ENCODE measurements at regions not wholly inside any gene's neighbourhood (a gene's known extent, or its start where the extent isn't known, plus 50 kb on each side); places are given as distances from the start of the nearest gene placed in this dataset.

GRCh38 chr5:85716344-85717202 is 901.2 kb upstream of the COX7C start:
- DNase-seq (no peak), ATAC-seq (no peak)
- intact Hi-C loops (cut with micrococcal nuclease): no loop called here

GRCh38 chr5:85717203-85717563 is 900.6 kb upstream of the COX7C start:
- intact Hi-C loops (cut with micrococcal nuclease): no loop called here
- ATAC-seq (no peak), DNase-seq (no peak)

GRCh38 chr5:85732185-85732584 is 885.6 kb upstream of the COX7C start:
- intact Hi-C loops (cut with micrococcal nuclease): no loop called here
- no peak for ATAC-seq
- DNase-seq: no peak

- ATAC-seq: no peak
- no peak for DNase-seq
- intact Hi-C loops (cut with micrococcal nuclease): no loop called here
Observed at GRCh38 chr5:85741972-85742371, 875.8 kb upstream of the COX7C start.

- DNase-seq (no peak), ATAC-seq (no peak)
- intact Hi-C loops (cut with micrococcal nuclease): no loop called here
Observed at GRCh38 chr5:85760519-85760918, 857.2 kb upstream of the COX7C start.

GRCh38 chr5:85769347-85769746 is 848.4 kb upstream of the COX7C start:
- intact Hi-C loops (cut with micrococcal nuclease): no loop called here
- DNase-seq (no peak), ATAC-seq (no peak)

GRCh38 chr5:85784746-85785145 is 833.0 kb upstream of the COX7C start:
- no peak for ATAC-seq
- intact Hi-C loops (cut with micrococcal nuclease): no loop called here
- DNase-seq: no peak

GRCh38 chr5:85813146-85813545 is 804.6 kb upstream of the COX7C start:
- ATAC-seq (no peak), DNase-seq (no peak)
- intact Hi-C loops (cut with micrococcal nuclease): no loop called here

GRCh38 chr5:85814596-85814995 is 803.1 kb upstream of the COX7C start:
- no peak for ATAC-seq
- no peak for DNase-seq
- intact Hi-C loops (cut with micrococcal nuclease): no loop called here

GRCh38 chr5:85823462-85824426 is 794.0 kb upstream of the COX7C start:
- intact Hi-C loops (cut with micrococcal nuclease): no loop called here
- ATAC-seq (no peak), DNase-seq (no peak)

- ATAC-seq (no peak), DNase-seq (no peak)
- intact Hi-C loops (cut with micrococcal nuclease): no loop called here
Observed at GRCh38 chr5:85838781-85839180, 779.0 kb upstream of the COX7C start.

GRCh38 chr5:85841653-85842052 is 776.1 kb upstream of the COX7C start:
- ATAC-seq: no peak
- intact Hi-C loops (cut with micrococcal nuclease): no loop called here

GRCh38 chr5:85843535-85843934 is 774.2 kb upstream of the COX7C start:
- intact Hi-C loops (cut with micrococcal nuclease): no loop called here
- DNase-seq: no peak
- ATAC-seq: no peak

More at GRCh38 chr5:85841653-85842052, 776.1 kb upstream of the COX7C start:
- no peak for DNase-seq

GRCh38 chr5:85849411-85849810 is 768.3 kb upstream of the COX7C start:
- intact Hi-C loops (cut with micrococcal nuclease): no loop called here
- no peak for ATAC-seq
- no peak for DNase-seq

- ATAC-seq: no peak
- intact Hi-C loops (cut with micrococcal nuclease): no loop called here
- DNase-seq: no peak
Observed at GRCh38 chr5:85865296-85865695, 752.4 kb upstream of the COX7C start.

- ATAC-seq (no peak), DNase-seq (no peak)
- intact Hi-C loops (cut with micrococcal nuclease): no loop called here
Observed at GRCh38 chr5:85868070-85868469, 749.7 kb upstream of the COX7C start.

GRCh38 chr5:85893996-85894395 is 723.7 kb upstream of the COX7C start:
- DNase-seq: no peak
- intact Hi-C loops (cut with micrococcal nuclease): no loop called here
- no peak for ATAC-seq

GRCh38 chr5:85896514-85896913 is 721.2 kb upstream of the COX7C start:
- no peak for DNase-seq
- intact Hi-C loops (cut with micrococcal nuclease): no loop called here
- no peak for ATAC-seq

GRCh38 chr5:85906460-85906859 is 711.3 kb upstream of the COX7C start:
- intact Hi-C loops (cut with micrococcal nuclease): no loop called here
- DNase-seq (no peak), ATAC-seq (no peak)

- ATAC-seq: no peak
- DNase-seq: no peak
- intact Hi-C loops (cut with micrococcal nuclease): no loop called here
Observed at GRCh38 chr5:85910335-85910734, 707.4 kb upstream of the COX7C start.

Measured in left ventricle myocardium superior (tissue), 1 donor.